Muscle layer of colon (tissue), 2 donors: ENCODE measurements at regions not wholly inside any gene's neighbourhood (a gene's known extent, or its start where the extent isn't known, plus 50 kb on each side); places are given as distances from the start of the nearest gene placed in this dataset.

Source experiments
- H3K27ac ChIP-seq: one replicate; pipeline ENCODE4 v1.7.0; 2013; ENCODE audit warnings: low read depth, mild to moderate bottlenecking, low read length, moderate library complexity
- H3K27me3 ChIP-seq, 2 donors: one replicate each; pipeline ENCODE4 v1.7.0; 2013; ENCODE audit warnings: low read length in 2 of 2, mild to moderate bottlenecking in 2 of 2; ENCODE audit not compliant: insufficient read depth in 2 of 2, control insufficient read depth in 1 of 2
- H3K36me3 ChIP-seq: one replicate; pipeline ENCODE4 v1.7.0; 2013; ENCODE audit warnings: mild to moderate bottlenecking, low read length; ENCODE audit not compliant: insufficient read depth
- H3K4me1 ChIP-seq: one replicate; pipeline ENCODE4 v1.7.0; 2013; ENCODE audit warnings: mild to moderate bottlenecking, low read length; ENCODE audit not compliant: insufficient read depth
- H3K4me3 ChIP-seq, 2 donors: one replicate each; pipeline ENCODE4 v1.7.0; 2013; ENCODE audit warnings: low read length in 2 of 2, low read depth in 1 of 2, mild to moderate bottlenecking in 1 of 2, moderate library complexity in 1 of 2
- H3K9ac ChIP-seq: one replicate; pipeline ENCODE4 v1.7.0; 2013; ENCODE audit warnings: low read length
- H3K9me3 ChIP-seq: one replicate; pipeline ENCODE4 v1.7.0; 2013; ENCODE audit warnings: mild to moderate bottlenecking, low read length
- donor health status: abdominal sarcoma.
- donor health status: Adenocarcinoma of cecum.

GRCh38 chr6:111979633-111980032, 74.3 kb upstream of the CCN6 start:
- no peaks in the 10 kb centered on the region for H3K4me1 ChIP-seq
- no peak overlapping the region for H3K27ac ChIP-seq
- no peaks in the 10 kb centered on the region for H3K36me3 ChIP-seq

GRCh38 chr6:111980143-111980542, 73.8 kb upstream of the CCN6 start:
- no peak overlapping the region for H3K27ac ChIP-seq
- H3K27me3 ChIP-seq, result no peaks in the 10 kb centered on the region
- H3K9ac ChIP-seq, result no peak overlapping the region
- no peaks in the 10 kb centered on the region for H3K9me3 ChIP-seq
- no peaks in the 10 kb centered on the region for H3K36me3 ChIP-seq
- H3K4me1 ChIP-seq, result no peaks in the 10 kb centered on the region
- no peak overlapping the region for H3K4me3 ChIP-seq

More at GRCh38 chr6:111979633-111980032, 74.3 kb upstream of the CCN6 start:
- Histone ChIP-seq H3K27me3 (no peaks in the 10 kb centered on the region), H3K4me3 (no peak overlapping the region), H3K9ac (no peak overlapping the region), H3K9me3 (no peaks in the 10 kb centered on the region)

GRCh38 chr6:111980971-111981840, 72.7 kb upstream of the CCN6 start:
- Histone ChIP-seq H3K9ac (no peak overlapping the region), H3K4me1 (no peaks in the 10 kb centered on the region), H3K27me3 (no peaks in the 10 kb centered on the region), H3K36me3 (no peaks in the 10 kb centered on the region), H3K9me3 (no peaks in the 10 kb centered on the region), H3K27ac (no peak overlapping the region), H3K4me3 (no peak overlapping the region)

GRCh38 chr6:111982681-111983080, 71.2 kb upstream of the CCN6 start:
- Histone ChIP-seq H3K4me1 (no peaks in the 10 kb centered on the region), H3K9ac (no peak overlapping the region), H3K4me3 (no peak overlapping the region), H3K27ac (no peak overlapping the region), H3K36me3 (no peaks in the 10 kb centered on the region), H3K27me3 (no peaks in the 10 kb centered on the region), H3K9me3 (no peaks in the 10 kb centered on the region)

- Histone ChIP-seq H3K4me3 (no peak overlapping the region), H3K9me3 (no peaks in the 10 kb centered on the region), H3K4me1 (no peaks in the 10 kb centered on the region), H3K27me3 (no peaks in the 10 kb centered on the region), H3K27ac (no peak overlapping the region), H3K9ac (no peak overlapping the region), H3K36me3 (no peaks in the 10 kb centered on the region)
These were observed 70.7 kb upstream of the CCN6 start for GRCh38 chr6:111983193-111983592.

- Histone ChIP-seq H3K9ac (no peak overlapping the region), H3K9me3 (no peaks in the 10 kb centered on the region), H3K36me3 (no peaks in the 10 kb centered on the region), H3K27me3 (no peaks in the 10 kb centered on the region), H3K27ac (no peak overlapping the region), H3K4me1 (no peaks in the 10 kb centered on the region), H3K4me3 (no peak overlapping the region)
These were observed 69.8 kb upstream of the CCN6 start for GRCh38 chr6:111984081-111984480.

- no peak overlapping the region for H3K4me3 ChIP-seq
- H3K4me1 ChIP-seq, result no peaks in the 10 kb centered on the region
- H3K9me3 ChIP-seq, result no peaks in the 10 kb centered on the region
- no peak overlapping the region for H3K9ac ChIP-seq
- H3K27ac ChIP-seq, result no peak overlapping the region
- H3K27me3 ChIP-seq, result no peaks in the 10 kb centered on the region
- no peaks in the 10 kb centered on the region for H3K36me3 ChIP-seq
These were observed 69.2 kb upstream of the CCN6 start for GRCh38 chr6:111984516-111985201.

GRCh38 chr6:111985202-111985731, 68.6 kb upstream of the CCN6 start:
- Histone ChIP-seq H3K27ac (no peak overlapping the region), H3K27me3 (no peaks in the 10 kb centered on the region)

GRCh38 chr6:111986651-111987050, 67.3 kb upstream of the CCN6 start:
- Histone ChIP-seq H3K27ac (no peak overlapping the region), H3K4me1 (no peaks in the 10 kb centered on the region), H3K27me3 (no peaks in the 10 kb centered on the region), H3K4me3 (no peak overlapping the region), H3K36me3 (no peaks in the 10 kb centered on the region), H3K9ac (no peak overlapping the region), H3K9me3 (no peaks in the 10 kb centered on the region)

More at GRCh38 chr6:111985202-111985731, 68.6 kb upstream of the CCN6 start:
- no peaks in the 10 kb centered on the region for H3K4me1 ChIP-seq
- H3K9ac ChIP-seq, result no peak overlapping the region
- no peaks in the 10 kb centered on the region for H3K9me3 ChIP-seq
- H3K36me3 ChIP-seq, result no peaks in the 10 kb centered on the region
- H3K4me3 ChIP-seq, result no peak overlapping the region

GRCh38 chr6:111987295-111987694, 66.6 kb upstream of the CCN6 start:
- Histone ChIP-seq H3K4me3 (no peak overlapping the region), H3K9ac (no peak overlapping the region), H3K27ac (no peak overlapping the region), H3K36me3 (no peaks in the 10 kb centered on the region), H3K4me1 (no peaks in the 10 kb centered on the region), H3K27me3 (no peaks in the 10 kb centered on the region), H3K9me3 (no peaks in the 10 kb centered on the region)

GRCh38 chr6:111988926-111989325, 65.0 kb upstream of the CCN6 start:
- H3K36me3 ChIP-seq, result no peaks in the 10 kb centered on the region
- no peak overlapping the region for H3K9ac ChIP-seq
- H3K27me3 ChIP-seq, result no peaks in the 10 kb centered on the region
- no peak overlapping the region for H3K27ac ChIP-seq
- H3K9me3 ChIP-seq, result no peaks in the 10 kb centered on the region
- H3K4me3 ChIP-seq, result no peak overlapping the region
- H3K4me1 ChIP-seq, result no peaks in the 10 kb centered on the region
